NT2/D1 (cell line): ENCODE measurements at regions not wholly inside any gene's neighbourhood (a gene's known extent, or its start where the extent isn't known, plus 50 kb on each side); places are given as distances from the start of the nearest gene placed in this dataset.

Experiments used
- YY1 ChIP-seq: IDR thresholded peaks from 2 replicates; pipeline ENCODE4 v1.6.1; 2011; ENCODE audit not compliant: insufficient read length, insufficient read depth
- ZNF274 ChIP-seq: IDR thresholded peaks from 2 replicates; pipeline ENCODE4 v1.6.1; 2011; ENCODE audit warnings: mild to moderate bottlenecking, low read depth, low read length

DNA sequence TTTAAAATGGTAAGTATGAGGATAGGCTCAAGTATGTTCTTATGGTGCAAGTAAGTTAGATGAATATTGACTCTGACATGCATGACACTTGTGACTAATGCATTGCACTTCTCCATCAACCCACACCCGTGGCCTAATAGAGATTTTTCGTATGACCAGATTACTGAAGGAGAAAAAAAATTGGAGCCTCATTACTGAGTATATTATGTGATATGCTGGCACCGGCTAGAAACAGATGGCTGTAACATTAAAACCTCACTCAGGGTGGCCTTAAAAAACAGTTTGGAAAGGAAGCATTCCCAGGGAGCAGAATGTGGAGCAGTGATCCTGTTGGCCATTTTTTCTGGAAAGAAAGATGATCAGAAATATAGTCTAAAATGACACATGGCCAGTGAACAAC lies 766.4 kb downstream of the PRELID2 start:
- TF ChIP-seq ZNF274 (no peak), YY1 (no peak)
